OCI-LY7 (cell line): ENCODE measurements at regions not wholly inside any gene's neighbourhood (a gene's known extent, or its start where the extent isn't known, plus 50 kb on each side); places are given as distances from the start of the nearest gene placed in this dataset.

ENCODE experiments used
- BruUV-seq: library from RNA; stranded (reverse); fragments of 400-500 nt; replicated peaks from 2 replicates; lab custom pipeline; 2021; lab: Mats Ljungman, UMichigan
- CTCF ChIA-PET: fragments of 300-600 bp; sonication (Branson Sonifier 250); formaldehyde crosslinking; loops from one replicate; lab custom pipeline; 2022; ENCODE audit warnings: antibody characterized with exemption; ENCODE audit not compliant: unreplicated experiment; lab: Charles Lee
- POLR2A ChIA-PET: fragments of 300-600 bp; sonication (Branson Sonifier 250); formaldehyde crosslinking; loops from one replicate; lab custom pipeline; 2022; ENCODE audit warnings: antibody characterized with exemption; lab: Charles Lee
- DNase-seq: peaks from one replicate; pipeline ENCODE4 v3.0.0-alpha.2; 2015; ENCODE audit warnings: low spot score
- H2AFZ ChIP-seq: fragments of 200-600 bp; sonication (generic), shearing (Covaris generic); 2 replicates; pipeline ENCODE4 v1.6.1; 2014; ENCODE audit warnings: mild to moderate bottlenecking, antibody characterized with exemption, low read length, moderate library complexity
- H3K27ac ChIP-seq: fragments of 200-600 bp; sonication (generic); 2 replicates; pipeline ENCODE4 v1.5.1; 2014; ENCODE audit warnings: mixed run types, low read depth, mild to moderate bottlenecking, moderate library complexity, low read length, inconsistent platforms; ENCODE audit not compliant: poor library complexity, severe bottlenecking
- H3K36me3 ChIP-seq: fragments of 200-600 bp; sonication (generic); 2 replicates; pipeline ENCODE4 v1.6.1; 2014; ENCODE audit warnings: mild to moderate bottlenecking, antibody characterized with exemption, low read length, moderate library complexity, mixed read lengths; ENCODE audit not compliant: insufficient read depth
- H3K4me1 ChIP-seq: fragments of 200-600 bp; sonication (generic); 2 replicates; pipeline ENCODE4 v1.5.1; 2014; ENCODE audit warnings: mild to moderate bottlenecking, low read length; ENCODE audit not compliant: insufficient read depth, poor library complexity, severe bottlenecking
- H3K4me2 ChIP-seq: fragments of 200-600 bp; sonication (generic); 2 replicates; pipeline ENCODE4 v1.6.1; 2014; ENCODE audit warnings: mild to moderate bottlenecking, low read length
- H3K4me3 ChIP-seq: fragments of 200-600 bp; sonication (generic); 2 replicates; pipeline ENCODE4 v1.5.1; 2014; ENCODE audit warnings: mild to moderate bottlenecking, low read depth, low read length; ENCODE audit not compliant: poor library complexity, severe bottlenecking
- H3K79me2 ChIP-seq: fragments of 200-600 bp; sonication (generic); 2 replicates; pipeline ENCODE4 v1.6.1; 2016; ENCODE audit warnings: low read depth, mild to moderate bottlenecking, low read length, moderate library complexity, mixed read lengths; ENCODE audit not compliant: insufficient read depth
- H3K9me2 ChIP-seq: fragments of 200-600 bp; sonication (generic); 2 replicates; pipeline ENCODE4 v1.6.1; 2016; ENCODE audit warnings: mild to moderate bottlenecking, low read length, mixed read lengths; ENCODE audit not compliant: insufficient read depth
- H3K9me3 ChIP-seq: fragments of 200-600 bp; sonication (generic); 2 replicates; pipeline ENCODE4 v1.6.1; 2014; ENCODE audit warnings: mild to moderate bottlenecking, mixed run types, low read length, mixed read lengths
- H4K20me1 ChIP-seq: fragments of 200-600 bp; sonication (generic); 2 replicates; pipeline ENCODE4 v1.6.1; 2014; ENCODE audit warnings: mild to moderate bottlenecking, antibody characterized with exemption, low read length, moderate library complexity, mixed read lengths; ENCODE audit not compliant: insufficient read depth
- CTCF ChIP-seq: fragments of 200-600 bp; sonication (generic); conservative IDR thresholded peaks from 2 replicates; pipeline ENCODE4 v1.5.1; 2014; ENCODE audit warnings: mild to moderate bottlenecking, antibody characterized with exemption, low read length, moderate library complexity, mixed read lengths
- EZH2phosphoT487 ChIP-seq: fragments of 200-600 bp; sonication (generic); IDR thresholded peaks from 2 replicates; pipeline ENCODE4 v1.6.1; 2018; ENCODE audit warnings: low read depth, borderline replicate concordance, mild to moderate bottlenecking, mixed run types, antibody characterized with exemption, low read length, moderate library complexity, mixed read lengths
- intact Hi-C: fragments of 100-400 bp; cut with micrococcal nuclease; formaldehyde crosslinking; loops from one replicate; pipeline ENCODE4 v1.10.0; 2022; ENCODE audit not compliant: unreplicated experiment

GRCh38 chr2:82875858-82876257 lies 1583.2 kb downstream of the SUCLG1 start:
- H2AFZ ChIP-seq: no peak overlapping the region
- H3K36me3 ChIP-seq: no peaks in the 10 kb centered on the region
- BruUV-seq: no TSS peak
- no peak overlapping the region for H3K4me3 ChIP-seq
- TF ChIP-seq EZH2phosphoT487 (no peak), CTCF (no peak)
- CTCF ChIA-PET: no interaction called here
- no peaks in the 10 kb centered on the region for H4K20me1 ChIP-seq
- H3K9me3 ChIP-seq: 0 out of 2 replicates have a peak, but pooled peaks cover 8% of the 10 kb centered on the region
- intact Hi-C loops: no loop called here
- no peak overlapping the region for H3K4me2 ChIP-seq
- H3K27ac ChIP-seq: no peak overlapping the region
- H3K4me1 ChIP-seq: no peaks in the 10 kb centered on the region
- POLR2A ChIA-PET: no interaction called here
- no peaks in the 10 kb centered on the region for H3K79me2 ChIP-seq
- H3K9me2 ChIP-seq: no peaks in the 10 kb centered on the region
- DNase-seq: no peak

- Histone ChIP-seq H3K79me2 (no peaks in the 10 kb centered on the region), H3K36me3 (no peaks in the 10 kb centered on the region), H3K9me3 (no peaks in the 10 kb centered on the region), H2AFZ (no peak overlapping the region), H3K4me3 (no peak overlapping the region), H3K9me2 (no peaks in the 10 kb centered on the region), H4K20me1 (no peaks in the 10 kb centered on the region), H3K4me1 (no peaks in the 10 kb centered on the region), H3K4me2 (no peak overlapping the region), H3K27ac (no peak overlapping the region)
- POLR2A ChIA-PET: no interaction called here
- no TSS peak for BruUV-seq
- intact Hi-C loops: no loop called here
- no peak for DNase-seq
- CTCF ChIA-PET: no interaction called here
- TF ChIP-seq CTCF (no peak), EZH2phosphoT487 (no peak)
These were observed 1601.1 kb downstream of the SUCLG1 start for GRCh38 chr2:82857967-82858366.

- Histone ChIP-seq H3K9me2 (no peaks in the 10 kb centered on the region), H3K4me3 (no peak overlapping the region), H3K36me3 (no peaks in the 10 kb centered on the region), H3K27ac (no peak overlapping the region), H2AFZ (no peak overlapping the region), H3K9me3 (no peaks in the 10 kb centered on the region), H4K20me1 (no peaks in the 10 kb centered on the region), H3K79me2 (no peaks in the 10 kb centered on the region), H3K4me2 (no peak overlapping the region), H3K4me1 (no peaks in the 10 kb centered on the region)
- no peak for TF ChIP-seq EZH2phosphoT487
- no peak for TF ChIP-seq CTCF
- no TSS peak for BruUV-seq
- no peak for DNase-seq
- intact Hi-C loops: no loop called here
- POLR2A ChIA-PET: interaction anchor here (0.6 kb wide), 1 partner anchor 966 kb away, joined by 5 read pairs; no protein-coding TSS in a partner anchor
- CTCF ChIA-PET: no interaction called here
These were observed 1605.8 kb downstream of the SUCLG1 start for GRCh38 chr2:82853299-82853698.
